Mammary epithelial cell (primary cell): ENCODE measurements at regions not wholly inside any gene's neighbourhood (a gene's known extent, or its start where the extent isn't known, plus 50 kb on each side); places are given as distances from the start of the nearest gene placed in this dataset.

Experiments
- CTCF ChIP-seq, 2 donors: IDR thresholded peaks in 1 of 2; conservative IDR thresholded peaks in 1 of 2; 2 replicates each; pipeline ENCODE4 v1.5.1; 2011 to 2012; ENCODE audit warnings: inconsistent platforms in 2 of 2, low read length in 2 of 2, mild to moderate bottlenecking in 2 of 2, control low read depth in 1 of 2, low read depth in 1 of 2; ENCODE audit not compliant: insufficient read depth in 1 of 2; ENCODE audit errors: extremely low read depth in 1 of 2
- EZH2 ChIP-seq: IDR thresholded peaks from 2 replicates; pipeline ENCODE4 v1.6.1; 2012; ENCODE audit warnings: low read length, inconsistent platforms, borderline replicate concordance

DNA sequence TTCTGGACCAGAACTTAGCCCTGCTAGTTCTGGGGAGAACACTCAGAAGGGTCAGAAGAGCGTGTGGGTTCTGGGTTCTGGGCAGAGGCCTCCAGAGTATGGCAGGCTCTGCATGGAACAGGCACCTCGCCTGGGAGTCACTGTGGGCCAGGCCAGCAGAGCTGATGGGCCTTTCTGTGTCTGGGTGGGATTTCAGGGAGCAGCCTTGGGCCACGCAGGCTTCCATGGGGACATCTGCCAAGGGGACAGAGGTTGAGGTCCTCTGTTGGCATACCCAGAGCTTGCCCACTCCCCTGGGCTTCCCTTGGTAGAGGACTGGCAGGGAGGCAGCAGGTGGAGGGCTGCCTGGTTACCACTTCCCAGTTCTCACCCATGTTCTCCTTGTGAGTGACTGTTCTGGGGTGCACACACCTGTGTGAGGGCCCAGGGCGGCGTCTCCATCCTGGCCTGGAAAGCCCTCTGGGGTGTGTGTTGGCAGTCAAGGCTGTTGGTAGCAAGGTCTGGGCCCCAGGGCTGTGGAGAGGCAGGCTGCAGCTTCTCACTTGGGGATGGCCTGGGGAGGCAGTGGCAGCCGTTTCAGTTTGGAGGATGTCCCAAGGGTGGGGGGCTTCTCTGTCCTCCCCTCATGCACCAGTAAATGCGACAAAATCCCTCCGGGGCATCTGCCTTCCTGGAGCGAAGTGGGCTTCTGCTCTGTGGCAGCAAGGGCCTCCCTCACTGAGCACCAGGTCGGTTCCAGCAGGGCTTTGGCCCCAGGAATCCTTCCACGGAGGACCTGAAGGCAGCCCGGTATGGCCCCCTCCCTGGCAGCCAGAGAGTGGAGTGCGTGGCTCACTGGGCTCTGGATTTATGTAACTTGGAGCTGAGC, 74.6 kb upstream of the HDAC4 start:
- TF ChIP-seq EZH2 (no peak), CTCF (conservative IDR thresholded peaks at IDR 0.05 in 1 of 2, IDR thresholded peaks at IDR 0.05 in 1 of 2; ENCODE audit: extremely low read depth in 1 of 2, insufficient read depth in 1 of 2, low read depth in 1 of 2, low read length in 2 of 2) (no peak)
